OCI-LY7 (cell line): ENCODE measurements at regions not wholly inside any gene's neighbourhood (a gene's known extent, or its start where the extent isn't known, plus 50 kb on each side); places are given as distances from the start of the nearest gene placed in this dataset.

ENCODE experiments used
- BruUV-seq: library from RNA; stranded (reverse); fragments of 400-500 nt; replicated peaks from 2 replicates; lab custom pipeline; 2021; lab: Mats Ljungman, UMichigan
- CTCF ChIA-PET: fragments of 300-600 bp; sonication (Branson Sonifier 250); formaldehyde crosslinking; loops from one replicate; lab custom pipeline; 2022; ENCODE audit warnings: antibody characterized with exemption; ENCODE audit not compliant: unreplicated experiment; lab: Charles Lee
- POLR2A ChIA-PET: fragments of 300-600 bp; sonication (Branson Sonifier 250); formaldehyde crosslinking; loops from one replicate; lab custom pipeline; 2022; ENCODE audit warnings: antibody characterized with exemption; lab: Charles Lee
- DNase-seq: peaks from one replicate; pipeline ENCODE4 v3.0.0-alpha.2; 2015; ENCODE audit warnings: low spot score
- H2AFZ ChIP-seq: fragments of 200-600 bp; sonication (generic), shearing (Covaris generic); 2 replicates; pipeline ENCODE4 v1.6.1; 2014; ENCODE audit warnings: mild to moderate bottlenecking, antibody characterized with exemption, low read length, moderate library complexity
- H3K27ac ChIP-seq: fragments of 200-600 bp; sonication (generic); 2 replicates; pipeline ENCODE4 v1.5.1; 2014; ENCODE audit warnings: mixed run types, low read depth, mild to moderate bottlenecking, moderate library complexity, low read length, inconsistent platforms; ENCODE audit not compliant: poor library complexity, severe bottlenecking
- H3K36me3 ChIP-seq: fragments of 200-600 bp; sonication (generic); 2 replicates; pipeline ENCODE4 v1.6.1; 2014; ENCODE audit warnings: mild to moderate bottlenecking, antibody characterized with exemption, low read length, moderate library complexity, mixed read lengths; ENCODE audit not compliant: insufficient read depth
- H3K4me1 ChIP-seq: fragments of 200-600 bp; sonication (generic); 2 replicates; pipeline ENCODE4 v1.5.1; 2014; ENCODE audit warnings: mild to moderate bottlenecking, low read length; ENCODE audit not compliant: insufficient read depth, poor library complexity, severe bottlenecking
- H3K4me2 ChIP-seq: fragments of 200-600 bp; sonication (generic); 2 replicates; pipeline ENCODE4 v1.6.1; 2014; ENCODE audit warnings: mild to moderate bottlenecking, low read length
- H3K4me3 ChIP-seq: fragments of 200-600 bp; sonication (generic); 2 replicates; pipeline ENCODE4 v1.5.1; 2014; ENCODE audit warnings: mild to moderate bottlenecking, low read depth, low read length; ENCODE audit not compliant: poor library complexity, severe bottlenecking
- H3K79me2 ChIP-seq: fragments of 200-600 bp; sonication (generic); 2 replicates; pipeline ENCODE4 v1.6.1; 2016; ENCODE audit warnings: low read depth, mild to moderate bottlenecking, low read length, moderate library complexity, mixed read lengths; ENCODE audit not compliant: insufficient read depth
- H3K9me2 ChIP-seq: fragments of 200-600 bp; sonication (generic); 2 replicates; pipeline ENCODE4 v1.6.1; 2016; ENCODE audit warnings: mild to moderate bottlenecking, low read length, mixed read lengths; ENCODE audit not compliant: insufficient read depth
- H3K9me3 ChIP-seq: fragments of 200-600 bp; sonication (generic); 2 replicates; pipeline ENCODE4 v1.6.1; 2014; ENCODE audit warnings: mild to moderate bottlenecking, mixed run types, low read length, mixed read lengths
- H4K20me1 ChIP-seq: fragments of 200-600 bp; sonication (generic); 2 replicates; pipeline ENCODE4 v1.6.1; 2014; ENCODE audit warnings: mild to moderate bottlenecking, antibody characterized with exemption, low read length, moderate library complexity, mixed read lengths; ENCODE audit not compliant: insufficient read depth
- CTCF ChIP-seq: fragments of 200-600 bp; sonication (generic); conservative IDR thresholded peaks from 2 replicates; pipeline ENCODE4 v1.5.1; 2014; ENCODE audit warnings: mild to moderate bottlenecking, antibody characterized with exemption, low read length, moderate library complexity, mixed read lengths
- EZH2phosphoT487 ChIP-seq: fragments of 200-600 bp; sonication (generic); IDR thresholded peaks from 2 replicates; pipeline ENCODE4 v1.6.1; 2018; ENCODE audit warnings: low read depth, borderline replicate concordance, mild to moderate bottlenecking, mixed run types, antibody characterized with exemption, low read length, moderate library complexity, mixed read lengths
- intact Hi-C: fragments of 100-400 bp; cut with micrococcal nuclease; formaldehyde crosslinking; loops from one replicate; pipeline ENCODE4 v1.10.0; 2022; ENCODE audit not compliant: unreplicated experiment

GRCh38 chr1:227466039-227466645, 97.2 kb upstream of the ZNF678 start:
- ChIA-PET POLR2A (no interaction called here), CTCF (no interaction called here)
- Histone ChIP-seq H3K9me3 (no peaks in the 10 kb centered on the region), H3K9me2 (no peaks in the 10 kb centered on the region), H3K4me1 (no peaks in the 10 kb centered on the region), H2AFZ (no peak overlapping the region), H3K36me3 (no peaks in the 10 kb centered on the region), H3K4me2 (no peak overlapping the region), H4K20me1 (no peaks in the 10 kb centered on the region), H3K4me3 (no peak overlapping the region), H3K79me2 (no peaks in the 10 kb centered on the region), H3K27ac (no peak overlapping the region)
- no peak for DNase-seq
- intact Hi-C loops = no loop called here
- no TSS peak for BruUV-seq
- no peak for TF ChIP-seq EZH2phosphoT487
- TF ChIP-seq CTCF = no peak

GRCh38 chr1:227465256-227465655, 98.1 kb upstream of the ZNF678 start:
- CTCF ChIA-PET = no interaction called here
- POLR2A ChIA-PET = no interaction called here

More at GRCh38 chr1:227465256-227465655, 98.1 kb upstream of the ZNF678 start:
- Histone ChIP-seq H3K36me3 (no peaks in the 10 kb centered on the region), H3K9me2 (no peaks in the 10 kb centered on the region), H3K4me2 (no peak overlapping the region), H3K9me3 (no peaks in the 10 kb centered on the region), H3K4me1 (no peaks in the 10 kb centered on the region), H3K27ac (no peak overlapping the region), H4K20me1 (no peaks in the 10 kb centered on the region), H2AFZ (no peak overlapping the region), H3K79me2 (no peaks in the 10 kb centered on the region), H3K4me3 (no peak overlapping the region)
- no TSS peak for BruUV-seq
- intact Hi-C loops = no loop called here
- no peak for DNase-seq
- TF ChIP-seq EZH2phosphoT487 = no peak
- TF ChIP-seq CTCF = no peak
